GM18868 (cell line): ENCODE measurements at regions not wholly inside any gene's neighbourhood (a gene's known extent, or its start where the extent isn't known, plus 50 kb on each side); places are given as distances from the start of the nearest gene placed in this dataset.
A peak's percentile ranks its signal among the peaks of the same experiment; 100 is the strongest.

Experiments
- ATAC-seq: cut with Tn5 transposase; IDR thresholded peaks from one replicate; pipeline ENCODE4 v1.9.1; 2021; ENCODE audit warnings: mild to moderate bottlenecking, moderate library complexity; ENCODE audit not compliant: unreplicated experiment

GRCh38 chrX:134718105-134718965 is 60.1 kb upstream of the PLAC1 start:
- ATAC-seq, result no peak

GRCh38 chrX:134717698-134718097 is 59.4 kb upstream of the PLAC1 start:
- ATAC-seq, result no peak

- no peak for ATAC-seq
Measured at GRCh38 chrX:134716620-134717012, 58.3 kb upstream of the PLAC1 start.

- ATAC-seq, result no peak
Measured at GRCh38 chrX:134715930-134716619, 57.8 kb upstream of the PLAC1 start.

DNA sequence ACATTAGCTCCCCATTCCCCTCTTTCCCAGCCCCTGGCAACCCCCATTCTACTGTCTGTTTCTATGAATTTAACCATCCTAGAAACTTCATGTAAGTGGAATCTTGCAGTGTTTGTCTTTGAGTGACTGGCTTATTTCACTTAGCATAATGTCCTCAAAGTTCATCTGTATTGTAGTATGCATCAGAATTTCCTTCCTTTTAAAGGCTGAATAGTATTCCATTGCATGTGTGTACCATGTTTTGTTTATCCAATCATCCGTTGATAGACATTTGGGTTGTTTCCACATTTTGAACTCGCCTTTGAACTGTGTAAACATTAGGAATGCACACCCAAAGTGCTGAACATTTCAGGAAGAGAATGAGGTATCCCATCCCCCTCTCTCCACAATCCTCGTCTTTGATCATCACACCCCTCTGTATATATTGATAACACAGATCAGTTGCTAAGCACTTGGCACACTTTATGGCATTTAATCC is 56.4 kb upstream of the PLAC1 start:
- ATAC-seq, result no peak

GRCh38 chrX:134713618-134714107 is 55.4 kb upstream of the PLAC1 start:
- ATAC-seq, result no peak

DNA sequence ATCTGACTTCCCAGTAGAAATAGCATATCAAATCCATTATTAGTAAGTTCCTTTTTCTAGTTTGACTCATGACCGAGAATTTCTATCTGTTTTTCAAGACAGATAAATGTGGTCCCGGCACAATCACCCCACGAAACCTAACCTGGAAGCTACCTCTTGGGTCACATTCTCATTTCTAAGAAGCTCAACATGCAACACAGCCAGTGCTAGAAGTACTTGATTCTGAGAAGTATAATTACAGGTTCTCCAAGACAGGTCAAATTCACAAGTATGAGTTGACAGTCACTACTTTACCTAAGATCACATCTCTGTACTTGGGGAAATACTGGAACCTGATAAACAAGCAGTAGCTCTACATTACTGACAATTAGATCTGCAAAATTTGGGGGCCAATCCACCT is 54.0 kb upstream of the PLAC1 start:
- peak; percentile 67 for ATAC-seq

GRCh38 chrX:134711135-134711921 is 53.1 kb upstream of the PLAC1 start:
- ATAC-seq, result no peak
